NCI-H1694 (cell line): ENCODE measurements at regions not wholly inside any gene's neighbourhood (a gene's known extent, or its start where the extent isn't known, plus 50 kb on each side); places are given as distances from the start of the nearest gene placed in this dataset.

Experiments
- DNase-seq: peaks from one replicate; lab custom pipeline; 2025; lab: John Stamatoyannopoulos, UW

GRCh38 chr6:1118287-1118647 is 193.6 kb upstream of the FOXQ1 start:
- DNase-seq, result no peak

GRCh38 chr6:1117530-1118286 is 194.2 kb upstream of the FOXQ1 start:
- DNase-seq, result no peak

GRCh38 chr6:1116149-1116548 is 195.7 kb upstream of the FOXQ1 start:
- DNase-seq, result no peak

- no peak for DNase-seq
These were observed 197.9 kb upstream of the FOXQ1 start for GRCh38 chr6:1113916-1114540.

- no peak for DNase-seq
These were observed 200.5 kb upstream of the FOXQ1 start for GRCh38 chr6:1111361-1111760.

GRCh38 chr6:1110941-1111349 is 201.0 kb upstream of the FOXQ1 start:
- no peak for DNase-seq

GRCh38 chr6:1110164-1110563 is 201.7 kb upstream of the FOXQ1 start:
- DNase-seq, result no peak

- no peak for DNase-seq
These were observed 202.8 kb upstream of the FOXQ1 start for GRCh38 chr6:1109134-1109533.

- DNase-seq, result no peak
These were observed 203.7 kb upstream of the FOXQ1 start for GRCh38 chr6:1108198-1108597.

- DNase-seq, result no peak
These were observed 204.3 kb upstream of the FOXQ1 start for GRCh38 chr6:1107578-1107977.

GRCh38 chr6:1105833-1106400 is 206.0 kb upstream of the FOXQ1 start:
- no peak for DNase-seq

- DNase-seq, result no peak
These were observed 206.8 kb upstream of the FOXQ1 start for GRCh38 chr6:1104988-1105670.

- no peak for DNase-seq
These were observed 207.8 kb upstream of the FOXQ1 start for GRCh38 chr6:1103945-1104623.

- no peak for DNase-seq
These were observed 208.9 kb upstream of the FOXQ1 start for GRCh38 chr6:1103021-1103420.

GRCh38 chr6:1100269-1100668 is 211.6 kb upstream of the FOXQ1 start:
- no peak for DNase-seq

GRCh38 chr6:1099264-1099663 is 212.6 kb upstream of the FOXQ1 start:
- no peak for DNase-seq

- DNase-seq, result no peak
These were observed 214.7 kb upstream of the FOXQ1 start for GRCh38 chr6:1096967-1097765.

GRCh38 chr6:1094306-1094705 is 217.6 kb upstream of the FOXQ1 start:
- DNase-seq, result no peak

- no peak for DNase-seq
These were observed 220.0 kb upstream of the FOXQ1 start for GRCh38 chr6:1091900-1092299.

- DNase-seq, result no peak
These were observed 222.0 kb upstream of the FOXQ1 start for GRCh38 chr6:1089859-1090258.

GRCh38 chr6:1088492-1089001 is 223.4 kb upstream of the FOXQ1 start:
- no peak for DNase-seq
